ENCODE measurements at regions not wholly inside any gene's neighbourhood (a gene's known extent, or its start where the extent isn't known, plus 50 kb on each side); places are given as distances from the start of the nearest gene placed in this dataset.

GRCh38 chr6:26294302-26294701, 70.7 kb upstream of the BTN3A2 start:
- Histone ChIP-seq H3K27ac (ENCODE audit: low read depth, low read length, poor library complexity, severe bottlenecking) (no peak overlapping the region), H3K4me3 (ENCODE audit: low read depth, low read length, poor library complexity, severe bottlenecking) (no peak overlapping the region), H4K20me1 (ENCODE audit: insufficient read depth, low read length) (no peaks in the 10 kb centered on the region), H3K36me3 (ENCODE audit: insufficient read depth, low read length) (no peaks in the 10 kb centered on the region; the same call in 1 of the 2 replicates), H3K9me3 (ENCODE audit: low read length) (no peaks in the 10 kb centered on the region), H3K4me1 (ENCODE audit: insufficient read depth, low read length, poor library complexity, severe bottlenecking) (peaks cover 4% of the 10 kb centered on the region), H3K4me2 (ENCODE audit: low read length) (no peak overlapping the region), H3K9me2 (ENCODE audit: insufficient read depth, low read length) (no peaks in the 10 kb centered on the region), H3K79me2 (ENCODE audit: insufficient read depth, low read depth, low read length) (no peaks in the 10 kb centered on the region), H2AFZ (ENCODE audit: low read length) (no peak overlapping the region)
- ChIA-PET CTCF (ENCODE audit: unreplicated experiment) (no interaction called here), POLR2A (interaction anchor here (0.7 to 1.0 kb wide), 2 partner anchors 13 to 1536 kb away, joined by 3 to 4 read pairs; no protein-coding TSS in a partner anchor)
- DNase-seq (ENCODE audit: low spot score): no peak
- BruUV-seq (replicated peaks): no TSS peak
- intact Hi-C loops (cut with micrococcal nuclease; ENCODE audit: unreplicated experiment): no loop called here
- TF ChIP-seq EZH2phosphoT487 (IDR thresholded peaks at IDR 0.05; ENCODE audit: borderline replicate concordance, low read depth, low read length) (no peak), CTCF (conservative IDR thresholded peaks at IDR 0.05; ENCODE audit: low read length) (no peak)

GRCh38 chr6:26295691-26296555, 69.1 kb upstream of the BTN3A2 start:
- intact Hi-C loops (cut with micrococcal nuclease; ENCODE audit: unreplicated experiment): no loop called here
- Histone ChIP-seq H3K4me3 (ENCODE audit: low read depth, low read length, poor library complexity, severe bottlenecking) (no peak overlapping the region), H3K36me3 (ENCODE audit: insufficient read depth, low read length) (no peaks in the 10 kb centered on the region), H3K79me2 (ENCODE audit: insufficient read depth, low read depth, low read length) (no peaks in the 10 kb centered on the region), H3K4me1 (ENCODE audit: insufficient read depth, low read length, poor library complexity, severe bottlenecking) (peaks cover 4% of the 10 kb centered on the region), H4K20me1 (ENCODE audit: insufficient read depth, low read length) (no peaks in the 10 kb centered on the region), H2AFZ (ENCODE audit: low read length) (peak overlapping the region; percentile 17; the same call in 1 of the 2 replicates), H3K9me2 (ENCODE audit: insufficient read depth, low read length) (no peaks in the 10 kb centered on the region), H3K27ac (ENCODE audit: low read depth, low read length, poor library complexity, severe bottlenecking) (no peak overlapping the region), H3K9me3 (ENCODE audit: low read length) (no peaks in the 10 kb centered on the region), H3K4me2 (ENCODE audit: low read length) (no peak overlapping the region)
- POLR2A ChIA-PET: interaction anchor here (0.6 to 1.4 kb wide), 4 partner anchors 8 to 272 kb away, joined by 3 to 5 read pairs (median 4); a partner anchor contains a TSS
- TF ChIP-seq CTCF (conservative IDR thresholded peaks at IDR 0.05; ENCODE audit: low read length): no peak
- CTCF ChIA-PET (ENCODE audit: unreplicated experiment): no interaction called here
- no peak for DNase-seq (ENCODE audit: low spot score)
- BruUV-seq (replicated peaks): no TSS peak

- Histone ChIP-seq H2AFZ (ENCODE audit: low read length) (no peak overlapping the region), H3K9me3 (ENCODE audit: low read length) (no peaks in the 10 kb centered on the region), H3K36me3 (ENCODE audit: insufficient read depth, low read length) (no peaks in the 10 kb centered on the region), H3K79me2 (ENCODE audit: insufficient read depth, low read depth, low read length) (no peaks in the 10 kb centered on the region), H3K9me2 (ENCODE audit: insufficient read depth, low read length) (no peaks in the 10 kb centered on the region), H3K4me1 (ENCODE audit: insufficient read depth, low read length, poor library complexity, severe bottlenecking) (peaks cover 4% of the 10 kb centered on the region), H3K27ac (ENCODE audit: low read depth, low read length, poor library complexity, severe bottlenecking) (no peak overlapping the region), H3K4me2 (ENCODE audit: low read length) (no peak overlapping the region), H4K20me1 (ENCODE audit: insufficient read depth, low read length) (no peaks in the 10 kb centered on the region), H3K4me3 (ENCODE audit: low read depth, low read length, poor library complexity, severe bottlenecking) (no peak overlapping the region)
- CTCF ChIA-PET (ENCODE audit: unreplicated experiment): no interaction called here
- no TSS peak for BruUV-seq (replicated peaks)
- intact Hi-C loops (cut with micrococcal nuclease; ENCODE audit: unreplicated experiment): no loop called here
- no peak for DNase-seq (ENCODE audit: low spot score)
- POLR2A ChIA-PET: interaction anchor here (0.6 to 1.4 kb wide), 3 partner anchors 8 to 11 kb away, joined by 3 to 5 read pairs (median 4); a partner anchor contains a TSS
- TF ChIP-seq EZH2phosphoT487 (IDR thresholded peaks at IDR 0.05; ENCODE audit: borderline replicate concordance, low read depth, low read length) (no peak), CTCF (conservative IDR thresholded peaks at IDR 0.05; ENCODE audit: low read length) (no peak)
Observed at GRCh38 chr6:26296556-26296856, 68.5 kb upstream of the BTN3A2 start.
